Right cardiac atrium (tissue), 5 donors: ENCODE measurements at regions not wholly inside any gene's neighbourhood (a gene's known extent, or its start where the extent isn't known, plus 50 kb on each side); places are given as distances from the start of the nearest gene placed in this dataset.
A peak's percentile ranks its signal among the peaks of the same experiment; 100 is the strongest.

Experiments
- ATAC-seq, 2 donors: fragments of 200-7000 bp; cut with Tn5 transposase; one replicate each; pipeline versions ENCODE4 v1.8.0 to v1.9.1; 2020; ENCODE audit warnings: moderate library complexity in 2 of 2, mild to moderate bottlenecking in 1 of 2
- DNase-seq, 3 donors: peaks; one replicate each; pipeline ENCODE4 v3.0.0-alpha.2; 2020
- H3K27ac ChIP-seq: one replicate; pipeline ENCODE4 v1.5.1; 2013; ENCODE audit warnings: mild to moderate bottlenecking, low read length, control low read depth, moderate library complexity
- H3K27me3 ChIP-seq: one replicate; pipeline ENCODE4 v1.6.1; 2013; ENCODE audit not compliant: control insufficient read depth, insufficient read depth
- H3K4me1 ChIP-seq: one replicate; pipeline ENCODE4 v1.6.1; 2013; ENCODE audit warnings: low read length; ENCODE audit not compliant: control insufficient read depth, insufficient read depth
- H3K4me3 ChIP-seq: one replicate; pipeline ENCODE4 v1.5.1; 2013; ENCODE audit warnings: low read length, control low read depth
- H3K9me3 ChIP-seq: one replicate; pipeline ENCODE4 v1.6.1; 2013; ENCODE audit warnings: low read length; ENCODE audit not compliant: control insufficient read depth
- WGBS: extraction: QIAGEN DNeasy Blood & Tissue Kit; methylation state at CpG from one replicate; pipeline ENCODE4 v1.1.7; 2013; 5-methylcytosine and 5-hydroxymethylcytosine counted together
- intact Hi-C, 4 donors: fragments of 100-400 bp; cut with DNase I; formaldehyde crosslinking; loops; one replicate each; pipeline versions ENCODE4 v1.11.0 to v1.14.0; 2022 to 2023
- donor health status: healthy with polysubstance abuse.
- donor health status: DM: no; HTN: yes; CAD: no.
- donor health status: DM: no; HTN: no; CAD: no.
- donor health status: DM: no; HTN: yes; CAD: no; lungs with severe emphysema.
- donor health status: DM: yes; HTN: yes; CAD: no.

DNA sequence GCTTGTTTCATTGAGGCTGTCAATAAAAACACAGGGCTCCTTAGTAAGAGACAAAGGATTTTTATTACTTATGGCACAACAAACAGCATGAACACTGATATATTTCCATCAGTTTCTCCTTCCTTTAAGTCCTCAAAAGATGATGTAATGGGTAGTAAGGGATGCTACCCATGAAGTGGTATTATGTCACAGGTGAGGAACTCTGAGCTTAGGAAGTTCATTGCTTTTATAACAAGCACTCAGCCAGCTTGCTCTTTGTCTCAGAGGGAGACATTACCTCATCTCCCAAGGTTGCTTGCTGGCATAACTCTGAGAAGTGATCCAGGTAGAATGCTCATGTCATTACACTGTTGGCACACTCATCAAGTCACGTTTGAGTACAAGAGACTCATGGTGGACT, 287.0 kb upstream of the OR4E1 start:
- Histone ChIP-seq H3K27me3 (no peaks in the 10 kb centered on the region), H3K9me3 (no peaks in the 10 kb centered on the region), H3K27ac (no peak overlapping the region), H3K4me3 (no peak overlapping the region), H3K4me1 (no peaks in the 10 kb centered on the region)
- intact Hi-C loops = no loop called here
- 44% methylated on average over 1 of the region's 1 CpG for WGBS
- ATAC-seq (no peak), DNase-seq (no peak)

- H3K4me3 ChIP-seq = no peak overlapping the region
- no peaks in the 10 kb centered on the region for H3K4me1 ChIP-seq
- no peaks in the 10 kb centered on the region for H3K9me3 ChIP-seq
- DNase-seq = no peak
- no peak for ATAC-seq
- H3K27me3 ChIP-seq = no peaks in the 10 kb centered on the region
- H3K27ac ChIP-seq = no peak overlapping the region
- intact Hi-C loops = no loop called here
- WGBS = 69% methylated on average over 3 of the region's 3 CpGs
Measured at GRCh38 chr14:21941885-21942284, 268.3 kb upstream of the OR4E1 start.

DNA sequence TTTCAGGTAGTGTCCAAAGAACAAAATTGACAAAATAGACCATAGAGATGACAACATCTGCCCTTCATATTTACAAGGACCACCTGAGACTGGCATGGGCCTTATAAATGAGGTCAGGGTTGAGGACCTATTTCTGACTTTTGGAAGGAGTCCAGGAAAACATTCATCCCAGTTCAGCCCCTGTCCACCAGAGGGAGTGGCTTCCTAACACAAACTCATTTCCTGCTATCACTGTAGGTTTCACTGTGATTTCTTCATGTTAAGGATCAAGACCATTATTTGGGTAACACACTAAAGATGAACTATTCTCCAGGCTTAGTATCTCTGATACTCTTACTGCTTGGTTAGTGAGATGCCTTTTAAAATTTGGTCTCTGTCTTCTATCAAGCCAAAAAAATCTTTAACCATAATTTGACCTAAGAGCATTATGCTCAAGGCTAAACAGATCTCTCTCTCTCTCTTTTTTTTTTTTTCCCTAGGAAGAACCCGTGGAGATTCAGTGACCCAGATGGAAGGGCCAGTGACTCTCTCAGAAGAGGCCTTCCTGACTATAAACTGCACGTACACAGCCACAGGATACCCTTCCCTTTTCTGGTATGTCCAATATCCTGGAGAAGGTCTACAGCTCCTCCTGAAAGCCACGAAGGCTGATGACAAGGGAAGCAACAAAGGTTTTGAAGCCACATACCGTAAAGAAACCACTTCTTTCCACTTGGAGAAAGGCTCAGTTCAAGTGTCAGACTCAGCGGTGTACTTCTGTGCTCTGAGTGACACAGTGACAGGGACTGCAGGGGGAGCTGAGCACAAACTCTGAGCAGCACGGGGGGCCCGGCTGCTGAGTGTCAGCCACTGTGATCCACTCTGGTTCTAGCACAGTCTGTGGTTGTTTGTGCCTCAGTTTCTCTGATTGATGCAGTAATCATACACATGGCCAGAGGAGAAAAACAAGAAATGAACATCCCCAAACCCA, 267.6 kb upstream of the OR4E1 start:
- peak in 1 of 2 donors; percentile 62 for ATAC-seq
- H3K4me3 ChIP-seq = no peak overlapping the region
- H3K4me1 ChIP-seq = no peaks in the 10 kb centered on the region
- 44% methylated on average over 7 of the region's 7 CpGs for whole genome bisulfite sequencing
- no peak overlapping the region for H3K27ac ChIP-seq
- no peaks in the 10 kb centered on the region for H3K27me3 ChIP-seq
- DNase-seq = no peak
- intact Hi-C loops = no loop called here
- no peaks in the 10 kb centered on the region for H3K9me3 ChIP-seq

DNA sequence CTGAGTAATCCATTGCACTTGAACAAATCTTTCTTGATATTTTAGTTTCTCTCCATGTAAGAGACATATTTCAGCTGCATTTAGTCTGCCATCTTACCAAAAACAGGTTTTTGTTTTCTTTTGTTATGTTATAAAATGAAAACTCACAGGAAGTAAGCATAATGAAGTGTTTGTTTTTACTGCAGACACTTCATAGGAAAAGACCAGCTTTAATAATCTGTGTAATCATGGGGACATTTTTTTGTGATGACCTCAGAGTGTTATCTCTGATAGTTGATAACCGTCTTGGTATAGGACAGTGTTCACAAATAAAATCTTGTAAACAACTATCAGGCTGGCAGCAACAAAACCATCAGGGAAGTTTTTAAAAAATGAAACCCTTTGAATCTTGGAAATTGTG, 266.2 kb upstream of the OR4E1 start:
- Histone ChIP-seq H3K27me3 (no peaks in the 10 kb centered on the region), H3K4me3 (no peak overlapping the region), H3K4me1 (no peaks in the 10 kb centered on the region), H3K27ac (no peak overlapping the region), H3K9me3 (no peaks in the 10 kb centered on the region)
- DNase-seq (no peak), ATAC-seq (no peak)
- WGBS = 51% methylated on average over 1 of the region's 1 CpG
- intact Hi-C loops = no loop called here

GRCh38 chr14:21937996-21938395, 264.4 kb upstream of the OR4E1 start:
- intact Hi-C loops = no loop called here
- ATAC-seq = no peak

GRCh38 chr14:21933681-21934080, 260.1 kb upstream of the OR4E1 start:
- 45% methylated on average over 1 of the region's 1 CpG for WGBS
- Histone ChIP-seq H3K4me3 (no peak overlapping the region), H3K4me1 (no peaks in the 10 kb centered on the region), H3K27ac (no peak overlapping the region), H3K9me3 (no peaks in the 10 kb centered on the region), H3K27me3 (no peaks in the 10 kb centered on the region)
- no peak for DNase-seq
- intact Hi-C loops = no loop called here
- no peak for ATAC-seq

More at GRCh38 chr14:21937996-21938395, 264.4 kb upstream of the OR4E1 start:
- DNase-seq = no peak
- Histone ChIP-seq H3K27ac (no peak overlapping the region), H3K9me3 (no peaks in the 10 kb centered on the region), H3K27me3 (no peaks in the 10 kb centered on the region), H3K4me1 (no peaks in the 10 kb centered on the region), H3K4me3 (no peak overlapping the region)
- WGBS = 40% methylated on average over 2 of the region's 2 CpGs

- ATAC-seq (no peak), DNase-seq (peak in 1 of 3 donors; percentile 23)
- Histone ChIP-seq H3K27ac (no peak overlapping the region), H3K9me3 (no peaks in the 10 kb centered on the region), H3K27me3 (no peaks in the 10 kb centered on the region), H3K4me3 (no peak overlapping the region), H3K4me1 (no peaks in the 10 kb centered on the region)
- WGBS = 62% methylated on average over 5 of the region's 5 CpGs
- intact Hi-C loops = no loop called here
Measured at GRCh38 chr14:21924479-21924878, 250.9 kb upstream of the OR4E1 start.

DNA sequence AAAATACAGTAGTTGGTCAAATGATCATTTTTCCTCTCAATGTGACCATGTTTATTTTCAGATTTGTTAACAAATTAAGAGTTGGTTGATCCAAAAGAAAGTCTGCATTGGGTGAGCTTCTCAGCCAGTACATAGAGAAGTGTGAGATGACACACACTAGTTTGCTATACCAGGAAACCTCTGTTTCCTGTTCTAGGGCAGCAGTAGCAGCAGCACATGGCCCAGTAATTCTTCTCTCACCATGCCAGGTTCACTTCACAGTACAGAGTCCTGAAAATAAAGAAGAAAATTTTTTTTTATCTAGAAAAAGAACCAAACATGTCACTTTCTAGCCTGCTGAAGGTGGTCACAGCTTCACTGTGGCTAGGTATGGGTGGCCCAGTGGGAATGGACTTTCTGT, 250.2 kb upstream of the OR4E1 start:
- Histone ChIP-seq H3K27ac (no peak overlapping the region), H3K9me3 (no peaks in the 10 kb centered on the region), H3K4me3 (no peak overlapping the region), H3K27me3 (no peaks in the 10 kb centered on the region), H3K4me1 (no peaks in the 10 kb centered on the region)
- no peak for ATAC-seq
- intact Hi-C loops = no loop called here
- no peak for DNase-seq

DNA sequence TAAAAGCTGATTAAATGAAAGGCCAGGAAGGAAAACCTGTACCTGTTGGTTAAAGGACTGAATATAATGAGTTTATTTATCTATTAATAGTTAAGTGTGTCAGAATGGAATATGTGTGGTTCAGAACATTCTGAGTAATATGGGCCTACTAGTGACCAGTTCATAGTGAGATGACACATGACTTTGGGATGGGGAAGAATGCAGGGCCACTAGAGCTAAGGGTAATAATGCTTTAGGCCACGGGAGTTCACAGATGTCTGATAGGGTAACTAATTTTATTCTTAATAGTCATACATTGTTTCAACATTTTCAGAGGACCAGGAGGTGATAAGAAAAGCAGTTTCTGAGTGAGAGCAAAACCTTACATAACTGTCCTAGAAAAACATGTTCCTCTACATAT, 247.8 kb upstream of the OR4E1 start:
- DNase-seq (no peak), ATAC-seq (no peak)
- no peaks in the 10 kb centered on the region for H3K4me1 ChIP-seq
- no peaks in the 10 kb centered on the region for H3K27me3 ChIP-seq
- H3K27ac ChIP-seq = no peak overlapping the region
- no peaks in the 10 kb centered on the region for H3K9me3 ChIP-seq
- intact Hi-C loops = no loop called here
- WGBS = 82% methylated on average over 1 of the region's 1 CpG
- H3K4me3 ChIP-seq = no peak overlapping the region

- ATAC-seq (peak; percentile 40 to 61), DNase-seq (peak in 1 of 3 donors; percentile 12)
- no peak overlapping the region for H3K27ac ChIP-seq
- H3K4me3 ChIP-seq = no peak overlapping the region
- WGBS = 20% methylated on average over 4 of the region's 4 CpGs
- H3K27me3 ChIP-seq = no peaks in the 10 kb centered on the region
- intact Hi-C loops = no loop called here
- H3K4me1 ChIP-seq = no peaks in the 10 kb centered on the region
- H3K9me3 ChIP-seq = no peaks in the 10 kb centered on the region
Measured at GRCh38 chr14:21917699-21918436, 244.2 kb upstream of the OR4E1 start.

GRCh38 chr14:21915826-21916225, 242.2 kb upstream of the OR4E1 start:
- 46% methylated on average over 2 of the region's 2 CpGs for WGBS
- H3K4me1 ChIP-seq = no peaks in the 10 kb centered on the region
- H3K4me3 ChIP-seq = no peak overlapping the region
- DNase-seq (no peak), ATAC-seq (peak in 1 of 2 donors; percentile 78)
- no peaks in the 10 kb centered on the region for H3K27me3 ChIP-seq
- no peak overlapping the region for H3K27ac ChIP-seq
- H3K9me3 ChIP-seq = no peaks in the 10 kb centered on the region
- intact Hi-C loops = no loop called here
